PC-3 (cell line): ENCODE measurements at regions not wholly inside any gene's neighbourhood (a gene's known extent, or its start where the extent isn't known, plus 50 kb on each side); places are given as distances from the start of the nearest gene placed in this dataset.

Experiments
- ATAC-seq: fragments of 200-7000 bp; cut with Tn5 transposase; 2 replicates; pipeline ENCODE4 v1.9.1; 2020; ENCODE audit warnings: mild to moderate bottlenecking, moderate library complexity
- BruUV-seq: library from RNA; stranded (reverse); fragments of 400-500 nt; replicated peaks from 2 replicates; lab custom pipeline; 2021; lab: Mats Ljungman, UMichigan
- CTCF ChIA-PET: fragments of 300-600 bp; sonication (Branson Sonifier 250); formaldehyde crosslinking; loops from one replicate; lab custom pipeline; 2022; ENCODE audit warnings: antibody characterized with exemption; lab: Charles Lee
- POLR2A ChIA-PET: fragments of 300-600 bp; sonication (Branson Sonifier 250); formaldehyde crosslinking; loops from one replicate; lab custom pipeline; 2022; ENCODE audit warnings: antibody characterized with exemption; ENCODE audit not compliant: unreplicated experiment; lab: Charles Lee
- DNase-seq: peaks from one replicate; pipeline ENCODE4 v3.0.0-alpha.2; 2015
- H2AFZ ChIP-seq: fragments of 300-600 bp; sonication (generic); 2 replicates; pipeline ENCODE4 v1.6.0; 2016; ENCODE audit warnings: antibody characterized with exemption, low read length
- H3F3A ChIP-seq: fragments of 300-600 bp; sonication (generic); one replicate; pipeline ENCODE4 v1.6.0; 2017; ENCODE audit warnings: antibody characterized with exemption, low read length, control low read depth, mild to moderate bottlenecking; ENCODE audit not compliant: unreplicated experiment
- H3K27ac ChIP-seq: fragments of 300-600 bp; sonication (generic); 2 replicates; pipeline ENCODE4 v1.5.1; 2016; ENCODE audit warnings: mild to moderate bottlenecking, low read length
- H3K27me3 ChIP-seq: fragments of 300-600 bp; sonication (generic); 2 replicates; pipeline ENCODE4 v1.6.1; 2016; ENCODE audit warnings: low read length, mixed read lengths
- H3K36me3 ChIP-seq: fragments of 300-600 bp; sonication (generic); 2 replicates; pipeline ENCODE4 v1.6.1; 2016; ENCODE audit warnings: low read depth, mixed run types, low read length, mixed read lengths
- H3K4me1 ChIP-seq: fragments of 300-600 bp; sonication (generic); 2 replicates; pipeline ENCODE4 v1.5.1; 2016; ENCODE audit warnings: low read length; ENCODE audit not compliant: insufficient read depth
- H3K4me2 ChIP-seq: fragments of 300-600 bp; sonication (generic); 2 replicates; pipeline ENCODE4 v1.6.0; 2016; ENCODE audit warnings: low read length
- H3K4me3 ChIP-seq: fragments of 300-600 bp; sonication (generic); 2 replicates; pipeline ENCODE4 v1.5.1; 2016; ENCODE audit warnings: mild to moderate bottlenecking, low read length, mixed read lengths
- H3K79me2 ChIP-seq: fragments of 300-600 bp; sonication (generic); 2 replicates; pipeline ENCODE4 v1.6.1; 2017; ENCODE audit warnings: low read length, mixed read lengths
- H3K9ac ChIP-seq: fragments of 300-600 bp; sonication (generic); 2 replicates; pipeline ENCODE4 v1.6.0; 2016; ENCODE audit warnings: mild to moderate bottlenecking, low read length
- H3K9me2 ChIP-seq: fragments of 300-600 bp; sonication (generic); replicated peaks from 2 replicates; pipeline ENCODE4 v1.6.1; 2016; ENCODE audit warnings: mixed run types, low read length, mixed read lengths
- H3K9me3 ChIP-seq: fragments of 300-600 bp; sonication (generic); 2 replicates; pipeline ENCODE4 v1.6.1; 2016; ENCODE audit warnings: low read length, mixed read lengths
- H4K20me1 ChIP-seq: fragments of 300-600 bp; sonication (generic); 2 replicates; pipeline ENCODE4 v1.6.1; 2016; ENCODE audit warnings: low read length, mixed read lengths
- EZH2 ChIP-seq: fragments of 300-600 bp; sonication (generic); IDR thresholded peaks from one replicate; pipeline ENCODE4 v1.6.1; 2017; ENCODE audit warnings: antibody characterized with exemption, mild to moderate bottlenecking, low read length; ENCODE audit not compliant: unreplicated experiment
- EZH2phosphoT487 ChIP-seq: fragments of 300-600 bp; sonication (generic); IDR thresholded peaks from 2 replicates; pipeline ENCODE4 v1.6.1; 2018; ENCODE audit warnings: mild to moderate bottlenecking, antibody characterized with exemption, low read length, borderline replicate concordance
- intact Hi-C: fragments of 100-400 bp; cut with micrococcal nuclease; formaldehyde crosslinking; loops from 2 replicates; pipeline ENCODE4 v1.9.0; 2023
- TF ChIP-seq, protein P1 (sequence below): fragments of 300-600 bp; sonication (generic); conservative IDR thresholded peaks from 2 replicates; pipeline ENCODE4 v1.5.1; 2017; ENCODE audit warnings: antibody characterized with exemption, low read depth, mild to moderate bottlenecking, low read length

DNA sequence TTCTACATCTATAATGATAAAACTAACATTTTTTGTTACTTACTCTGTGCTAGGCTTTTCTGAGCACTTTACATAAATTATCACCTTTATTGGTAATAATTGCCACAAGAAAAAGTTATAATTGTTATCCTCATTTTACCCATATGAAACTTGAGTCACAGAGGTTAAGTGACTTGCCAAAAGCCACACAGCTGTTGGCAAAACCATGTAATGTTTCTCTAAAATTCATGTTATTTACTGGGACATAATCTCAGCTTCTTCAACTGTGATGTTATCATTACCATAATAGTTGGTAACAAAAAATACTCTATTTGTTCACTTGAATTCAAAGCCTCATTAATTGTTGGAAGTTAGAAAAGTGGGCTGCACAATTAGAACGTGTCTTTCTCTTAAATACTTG lies 437.3 kb downstream of the BRINP1 start:
- no TSS peak for BruUV-seq
- CTCF ChIA-PET: no interaction called here

DNA sequence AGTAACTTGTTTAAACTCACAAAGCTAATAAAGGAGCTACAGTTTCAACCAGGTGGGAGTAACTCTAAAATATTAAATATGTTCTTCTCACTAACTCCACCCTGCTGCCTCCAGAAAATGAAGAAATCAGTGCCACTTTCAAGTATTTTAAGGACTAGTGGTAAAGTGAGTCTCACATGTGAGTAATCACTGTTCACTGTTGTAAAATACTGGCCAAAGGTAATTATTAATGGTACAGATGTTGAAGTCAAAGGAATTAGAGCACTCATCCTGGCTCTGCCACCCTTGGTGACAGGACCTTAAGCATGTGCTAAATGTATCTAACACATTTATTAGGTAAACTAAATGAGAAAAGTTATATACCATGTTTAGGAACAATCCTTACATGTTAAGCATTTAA lies 430.7 kb downstream of the BRINP1 start:
- intact Hi-C loops: no loop called here
- ChIA-PET CTCF (no interaction called here), POLR2A (no interaction called here)
- no peaks in the 10 kb centered on the region for H3K36me3 ChIP-seq
- H3K9ac ChIP-seq: no peak overlapping the region
- no peaks in the 10 kb centered on the region for H3K79me2 ChIP-seq
- no peak overlapping the region for H3K27ac ChIP-seq
- no TSS peak for BruUV-seq
- no peak overlapping the region for H3K4me2 ChIP-seq
- H3K4me1 ChIP-seq: no peaks in the 10 kb centered on the region
- TF ChIP-seq EZH2phosphoT487: no peak
- no peak overlapping the region for H2AFZ ChIP-seq
- no peaks in the 10 kb centered on the region for H4K20me1 ChIP-seq
- ATAC-seq (no peak), DNase-seq (no peak)
- no peaks in the 10 kb centered on the region for H3K27me3 ChIP-seq
- H3F3A ChIP-seq: no peaks in the 10 kb centered on the region
- no peaks in the 10 kb centered on the region for H3K9me2 ChIP-seq
- no peaks in the 10 kb centered on the region for H3K9me3 ChIP-seq
- H3K4me3 ChIP-seq: no peak overlapping the region

More for the DNA sequence above, 437.3 kb downstream of the BRINP1 start:
- POLR2A ChIA-PET: no interaction called here
- Histone ChIP-seq H2AFZ (no peak overlapping the region), H3K9ac (no peak overlapping the region), H3K27me3 (no peaks in the 10 kb centered on the region), H3K27ac (no peak overlapping the region), H3F3A (no peaks in the 10 kb centered on the region), H3K4me2 (no peak overlapping the region), H3K36me3 (no peaks in the 10 kb centered on the region), H4K20me1 (no peaks in the 10 kb centered on the region), H3K9me2 (no peaks in the 10 kb centered on the region), H3K79me2 (no peaks in the 10 kb centered on the region), H3K9me3 (no peaks in the 10 kb centered on the region), H3K4me1 (no peaks in the 10 kb centered on the region), H3K4me3 (no peak overlapping the region)
- ATAC-seq (no peak), DNase-seq (no peak)
- TF ChIP-seq EZH2 (no peak), EZH2phosphoT487 (no peak)
- TF ChIP-seq, protein P1, sequence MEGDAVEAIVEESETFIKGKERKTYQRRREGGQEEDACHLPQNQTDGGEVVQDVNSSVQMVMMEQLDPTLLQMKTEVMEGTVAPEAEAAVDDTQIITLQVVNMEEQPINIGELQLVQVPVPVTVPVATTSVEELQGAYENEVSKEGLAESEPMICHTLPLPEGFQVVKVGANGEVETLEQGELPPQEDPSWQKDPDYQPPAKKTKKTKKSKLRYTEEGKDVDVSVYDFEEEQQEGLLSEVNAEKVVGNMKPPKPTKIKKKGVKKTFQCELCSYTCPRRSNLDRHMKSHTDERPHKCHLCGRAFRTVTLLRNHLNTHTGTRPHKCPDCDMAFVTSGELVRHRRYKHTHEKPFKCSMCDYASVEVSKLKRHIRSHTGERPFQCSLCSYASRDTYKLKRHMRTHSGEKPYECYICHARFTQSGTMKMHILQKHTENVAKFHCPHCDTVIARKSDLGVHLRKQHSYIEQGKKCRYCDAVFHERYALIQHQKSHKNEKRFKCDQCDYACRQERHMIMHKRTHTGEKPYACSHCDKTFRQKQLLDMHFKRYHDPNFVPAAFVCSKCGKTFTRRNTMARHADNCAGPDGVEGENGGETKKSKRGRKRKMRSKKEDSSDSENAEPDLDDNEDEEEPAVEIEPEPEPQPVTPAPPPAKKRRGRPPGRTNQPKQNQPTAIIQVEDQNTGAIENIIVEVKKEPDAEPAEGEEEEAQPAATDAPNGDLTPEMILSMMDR: no peak
- intact Hi-C loops: no loop called here

DNA sequence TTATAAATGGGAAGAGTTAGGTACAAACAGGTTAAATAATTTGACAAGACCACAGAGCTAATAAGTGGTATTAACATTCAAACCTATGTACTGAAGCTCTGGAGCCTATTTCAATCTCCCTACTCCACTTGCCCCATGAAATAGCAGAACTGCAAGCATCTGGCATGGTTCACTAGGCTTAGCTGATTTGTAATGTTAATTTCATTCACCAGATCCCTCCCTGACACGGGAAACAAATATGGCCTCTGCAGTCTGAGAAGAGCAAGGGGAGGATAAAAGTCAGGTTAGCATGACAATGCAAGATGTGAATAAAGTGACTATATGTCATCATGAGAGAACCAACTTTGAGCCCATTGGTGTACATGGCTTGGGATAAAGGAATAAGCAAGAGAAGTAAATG lies 428.8 kb downstream of the BRINP1 start:
- Histone ChIP-seq H3K79me2 (no peaks in the 10 kb centered on the region), H3K4me3 (no peak overlapping the region), H3K27me3 (no peaks in the 10 kb centered on the region), H3K9ac (no peak overlapping the region), H3K27ac (no peak overlapping the region), H3K9me3 (no peaks in the 10 kb centered on the region), H2AFZ (no peak overlapping the region), H3K9me2 (no peaks in the 10 kb centered on the region), H3K36me3 (no peaks in the 10 kb centered on the region), H3K4me2 (no peak overlapping the region), H4K20me1 (no peaks in the 10 kb centered on the region), H3F3A (no peaks in the 10 kb centered on the region), H3K4me1 (no peaks in the 10 kb centered on the region)
- intact Hi-C loops: no loop called here
- ATAC-seq (no peak), DNase-seq (no peak)
- no TSS peak for BruUV-seq
- CTCF ChIA-PET: no interaction called here
- TF ChIP-seq EZH2 (no peak), EZH2phosphoT487 (no peak)
- TF ChIP-seq, protein P1: no peak
- POLR2A ChIA-PET: no interaction called here
